ENCODE measurements at regions not wholly inside any gene's neighbourhood (a gene's known extent, or its start where the extent isn't known, plus 50 kb on each side); places are given as distances from the start of the nearest gene placed in this dataset.

DNA sequence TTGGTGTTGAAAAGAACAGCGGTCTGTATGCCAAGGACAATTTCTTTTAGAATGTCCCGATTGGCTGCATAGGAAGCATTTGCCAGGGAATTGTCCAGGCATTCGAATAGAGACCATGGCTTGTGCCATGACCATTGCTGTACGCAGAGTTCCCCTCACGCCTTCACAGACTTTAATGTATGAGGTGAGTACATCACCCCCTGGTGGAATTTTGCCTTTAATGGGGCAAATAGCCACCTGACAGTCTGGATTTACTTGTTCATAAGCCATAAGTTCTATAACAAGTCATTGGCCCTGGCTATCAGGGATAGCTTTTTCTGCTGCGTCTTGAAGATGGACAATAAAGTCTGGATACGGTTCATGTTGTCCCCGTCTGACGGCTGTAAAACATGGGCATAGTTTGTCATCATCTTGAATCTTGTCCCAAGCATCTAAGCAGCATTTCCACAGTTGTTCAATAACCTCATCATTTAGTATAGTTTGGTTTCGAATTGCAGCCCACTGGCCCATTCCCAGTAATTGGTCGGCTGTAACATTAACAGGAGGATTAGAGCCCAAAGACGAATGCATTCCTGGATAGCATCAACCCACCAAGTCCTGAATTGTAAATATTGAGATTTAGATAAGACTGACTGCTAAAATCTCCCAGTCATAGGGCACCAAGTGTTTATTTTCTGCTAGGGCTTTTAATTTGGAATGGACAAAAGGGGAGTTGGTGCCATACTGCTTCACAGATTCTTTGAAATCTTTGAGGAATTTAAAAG is 67.7 kb upstream of the ARL4D start:
- TF ChIP-seq POLR2A (IDR thresholded peaks at IDR 0.05) = no peak
- TF ChIP-seq, protein P1, sequence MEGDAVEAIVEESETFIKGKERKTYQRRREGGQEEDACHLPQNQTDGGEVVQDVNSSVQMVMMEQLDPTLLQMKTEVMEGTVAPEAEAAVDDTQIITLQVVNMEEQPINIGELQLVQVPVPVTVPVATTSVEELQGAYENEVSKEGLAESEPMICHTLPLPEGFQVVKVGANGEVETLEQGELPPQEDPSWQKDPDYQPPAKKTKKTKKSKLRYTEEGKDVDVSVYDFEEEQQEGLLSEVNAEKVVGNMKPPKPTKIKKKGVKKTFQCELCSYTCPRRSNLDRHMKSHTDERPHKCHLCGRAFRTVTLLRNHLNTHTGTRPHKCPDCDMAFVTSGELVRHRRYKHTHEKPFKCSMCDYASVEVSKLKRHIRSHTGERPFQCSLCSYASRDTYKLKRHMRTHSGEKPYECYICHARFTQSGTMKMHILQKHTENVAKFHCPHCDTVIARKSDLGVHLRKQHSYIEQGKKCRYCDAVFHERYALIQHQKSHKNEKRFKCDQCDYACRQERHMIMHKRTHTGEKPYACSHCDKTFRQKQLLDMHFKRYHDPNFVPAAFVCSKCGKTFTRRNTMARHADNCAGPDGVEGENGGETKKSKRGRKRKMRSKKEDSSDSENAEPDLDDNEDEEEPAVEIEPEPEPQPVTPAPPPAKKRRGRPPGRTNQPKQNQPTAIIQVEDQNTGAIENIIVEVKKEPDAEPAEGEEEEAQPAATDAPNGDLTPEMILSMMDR (IDR thresholded peaks at IDR 0.05) = no peak

All from lower leg skin (tissue), 3 donors.